HG02970 (cell line): ENCODE measurements at regions not wholly inside any gene's neighbourhood (a gene's known extent, or its start where the extent isn't known, plus 50 kb on each side); places are given as distances from the start of the nearest gene placed in this dataset.

Source experiments
- ATAC-seq: cut with Tn5 transposase; IDR thresholded peaks from one replicate; pipeline ENCODE4 v1.9.1; 2021; ENCODE audit warnings: mild to moderate bottlenecking, moderate library complexity, moderate number of reproducible peaks; ENCODE audit not compliant: unreplicated experiment, low FRiP score

- ATAC-seq, result no peak
Measured at GRCh38 chr6:74167976-74168375, 472.0 kb downstream of the CD109 start.

GRCh38 chr6:74167511-74167910, 471.5 kb downstream of the CD109 start:
- ATAC-seq, result no peak

GRCh38 chr6:74166849-74167248, 470.8 kb downstream of the CD109 start:
- no peak for ATAC-seq

GRCh38 chr6:74161380-74161779, 465.4 kb downstream of the CD109 start:
- no peak for ATAC-seq

- ATAC-seq, result no peak
Measured at GRCh38 chr6:74152096-74152675, 456.2 kb downstream of the CD109 start.

GRCh38 chr6:74145931-74146330, 449.9 kb downstream of the CD109 start:
- ATAC-seq, result no peak

GRCh38 chr6:74137911-74138310, 441.9 kb downstream of the CD109 start:
- ATAC-seq, result no peak

- ATAC-seq, result no peak
Measured at GRCh38 chr6:74134327-74134726, 438.3 kb downstream of the CD109 start.

- no peak for ATAC-seq
Measured at GRCh38 chr6:74133073-74133472, 437.1 kb downstream of the CD109 start.

- no peak for ATAC-seq
Measured at GRCh38 chr6:74130641-74131040, 434.6 kb downstream of the CD109 start.

GRCh38 chr6:74128536-74128935, 432.5 kb downstream of the CD109 start:
- ATAC-seq, result no peak

GRCh38 chr6:74117113-74117512, 421.1 kb downstream of the CD109 start:
- ATAC-seq, result no peak

GRCh38 chr6:74115674-74116073, 419.7 kb downstream of the CD109 start:
- ATAC-seq, result no peak

- no peak for ATAC-seq
Measured at GRCh38 chr6:74114428-74114827, 418.4 kb downstream of the CD109 start.

GRCh38 chr6:74113901-74114300, 417.9 kb downstream of the CD109 start:
- no peak for ATAC-seq

GRCh38 chr6:74103417-74103816, 407.4 kb downstream of the CD109 start:
- no peak for ATAC-seq

GRCh38 chr6:74100719-74101287, 404.8 kb downstream of the CD109 start:
- no peak for ATAC-seq

- no peak for ATAC-seq
Measured at GRCh38 chr6:74096329-74096728, 400.3 kb downstream of the CD109 start.

GRCh38 chr6:74093361-74093760, 397.4 kb downstream of the CD109 start:
- no peak for ATAC-seq

- no peak for ATAC-seq
Measured at GRCh38 chr6:74091794-74092157, 395.8 kb downstream of the CD109 start.

- ATAC-seq, result no peak
Measured at GRCh38 chr6:74091136-74091793, 395.3 kb downstream of the CD109 start.

GRCh38 chr6:74087899-74088298, 391.9 kb downstream of the CD109 start:
- no peak for ATAC-seq
